SK-N-SH (cell line): ENCODE measurements at regions not wholly inside any gene's neighbourhood (a gene's known extent, or its start where the extent isn't known, plus 50 kb on each side); places are given as distances from the start of the nearest gene placed in this dataset.

Experiments
- CTCF ChIA-PET: fragments of 300-600, 350-600 bp; formaldehyde crosslinking; extraction: SDS; loops from one replicate; lab custom pipeline; 2021; lab: Yijun Ruan, JAX
- POLR2A ChIA-PET: fragments of 350-600 bp; sonication (Branson Sonifier 250); formaldehyde crosslinking; extraction: SDS; loops from one replicate; lab custom pipeline; 2020; ENCODE audit warnings: antibody characterized with exemption, inconsistent platforms; lab: Yijun Ruan, JAX
- DNase-seq: peaks from one replicate; pipeline ENCODE4 v3.0.0; 2012
- H2AFZ ChIP-seq: fragments of 200-600 bp; sonication (generic); 2 replicates; pipeline ENCODE4 v1.8.1; 2016; ENCODE audit warnings: antibody characterized with exemption, mild to moderate bottlenecking, low read depth
- H3F3A ChIP-seq: fragments of 200-600 bp; sonication (generic); replicated peaks from 2 replicates; pipeline ENCODE3; 2016; ENCODE audit warnings: antibody characterized with exemption, mild to moderate bottlenecking; ENCODE audit not compliant: insufficient read depth
- H3K27ac ChIP-seq, 2 experiments: fragments of 200-500 bp in 1 of 2; fragments of 200-600 bp in 1 of 2; sonication (Bioruptor generic) in 1 of 2; sonication (generic), shearing (Covaris generic) in 1 of 2; 2 replicates each; pipeline versions ENCODE4 v1.5.1 to v1.6.1; 2014 to 2016; ENCODE audit warnings: low read depth in 2 of 2, inconsistent platforms in 1 of 2, low read length in 1 of 2, mild to moderate bottlenecking in 1 of 2, mixed read lengths in 1 of 2
- H3K27me3 ChIP-seq: fragments of 200-600 bp; sonication (generic), shearing (Covaris generic); 2 replicates; pipeline ENCODE4 v1.6.1; 2016; ENCODE audit warnings: mixed run types; ENCODE audit not compliant: insufficient read depth
- H3K36me3 ChIP-seq, 2 experiments: fragments of 200-500 bp in 1 of 2; fragments of 200-600 bp in 1 of 2; sonication (Bioruptor generic) in 1 of 2; sonication (generic) in 1 of 2; replicated peaks in 1 of 2; 2 replicates each; pipeline versions ENCODE3 to v1.5.1; 2014 to 2016; ENCODE audit warnings: low read length in 1 of 2, mild to moderate bottlenecking in 1 of 2; ENCODE audit not compliant: insufficient read depth in 2 of 2, control insufficient read depth in 1 of 2
- H3K4me1 ChIP-seq, 2 experiments: fragments of 200-500 bp in 1 of 2; fragments of 200-600 bp in 1 of 2; sonication (Bioruptor generic) in 1 of 2; sonication (generic), shearing (Covaris generic) in 1 of 2; 2 replicates each; pipeline versions ENCODE4 v1.5.1 to v1.6.1; 2014 to 2016; ENCODE audit warnings: low read depth in 1 of 2, low read length in 1 of 2, mixed run types in 1 of 2; ENCODE audit not compliant: insufficient read depth in 2 of 2, control insufficient read depth in 1 of 2
- H3K4me2 ChIP-seq: fragments of 200-600 bp; sonication (generic), shearing (Covaris generic); 2 replicates; pipeline ENCODE4 v1.6.1; 2017; ENCODE audit warnings: mixed run types
- H3K4me3 ChIP-seq, 2 experiments: fragments of 200-500 bp in 1 of 2; fragments of 200-600 bp in 1 of 2; sonication (Bioruptor generic) in 1 of 2; sonication (generic), shearing (Covaris generic) in 1 of 2; 2 replicates each; pipeline versions ENCODE4 v1.5.1 to v1.8.1; 2014 to 2016; ENCODE audit warnings: low read depth in 2 of 2, inconsistent platforms in 1 of 2, low read length in 1 of 2, mild to moderate bottlenecking in 1 of 2, mixed read lengths in 1 of 2, moderate library complexity in 1 of 2
- H3K79me2 ChIP-seq: fragments of 200-600 bp; sonication (generic); 2 replicates; pipeline ENCODE4 v1.8.1; 2017; ENCODE audit warnings: mild to moderate bottlenecking; ENCODE audit not compliant: insufficient read depth
- H3K9ac ChIP-seq: fragments of 200-600 bp; sonication (generic); 2 replicates; pipeline ENCODE4 v1.6.1; 2017; ENCODE audit warnings: mixed run types
- H3K9me2 ChIP-seq: fragments of 200-600 bp; sonication (generic); 2 replicates; pipeline ENCODE4 v1.6.1; 2017; ENCODE audit warnings: mixed run types
- H3K9me3 ChIP-seq: fragments of 200-600 bp; sonication (generic); 2 replicates; pipeline ENCODE4 v1.6.1; 2017; ENCODE audit warnings: mixed run types, mild to moderate bottlenecking, moderate library complexity
- H4K20me1 ChIP-seq: fragments of 200-600 bp; sonication (generic); 2 replicates; pipeline ENCODE4 v1.6.1; 2017; ENCODE audit warnings: mild to moderate bottlenecking, mixed run types; ENCODE audit not compliant: insufficient read depth
- GATA2 ChIP-seq: sonication (generic); formaldehyde crosslinking; IDR thresholded peaks from 2 replicates; pipeline ENCODE4 v1.5.0; 2020; ENCODE audit warnings: mild to moderate bottlenecking, missing genetic modification reagents
- JUND ChIP-seq: IDR thresholded peaks from 2 replicates; pipeline ENCODE4 v1.4.0; 2012
- MXI1 ChIP-seq: IDR thresholded peaks from 2 replicates; pipeline ENCODE4 v1.6.1; 2012; ENCODE audit warnings: mild to moderate bottlenecking, low read depth, low read length, improper control_type of control experiment
- NFIC ChIP-seq: IDR thresholded peaks from 2 replicates; pipeline ENCODE4 v1.4.0; 2012; ENCODE audit warnings: borderline replicate concordance
- POLR2AphosphoS5 ChIP-seq: IDR thresholded peaks from 2 replicates; pipeline ENCODE4 v1.6.1; 2012; ENCODE audit warnings: low read depth, low read length
- RAD21 ChIP-seq: IDR thresholded peaks from 2 replicates; pipeline ENCODE4 v1.6.1; 2012; ENCODE audit warnings: mild to moderate bottlenecking, low read length
- RFX5 ChIP-seq: IDR thresholded peaks from 2 replicates; pipeline ENCODE4 v1.6.1; 2012; ENCODE audit warnings: mild to moderate bottlenecking, improper control_type of control experiment, low read length
- WGBS: methylation state at CpG from one replicate; pipeline ENCODE4 v1.1.6; 2017; ENCODE audit warnings: low lambda C conversion rate; 5-methylcytosine and 5-hydroxymethylcytosine counted together
- TF ChIP-seq, protein P1 (sequence below): IDR thresholded peaks from 2 replicates; pipeline ENCODE4; 2012
- TF ChIP-seq, protein P2 (sequence below): fragments of 200-600 bp; sonication (generic); IDR thresholded peaks from 2 replicates; pipeline ENCODE4 v1.6.1; 2017; ENCODE audit warnings: antibody characterized with exemption, mild to moderate bottlenecking, moderate library complexity
- TF ChIP-seq, protein P3 (sequence below): IDR thresholded peaks from 2 replicates; pipeline ENCODE4 v1.4.0; 2012; ENCODE audit warnings: low read depth
- TF ChIP-seq, protein P4 (sequence below): IDR thresholded peaks from 2 replicates; pipeline ENCODE4 v1.6.1; 2012; ENCODE audit warnings: mild to moderate bottlenecking, low read depth, low read length, moderate library complexity

DNA sequence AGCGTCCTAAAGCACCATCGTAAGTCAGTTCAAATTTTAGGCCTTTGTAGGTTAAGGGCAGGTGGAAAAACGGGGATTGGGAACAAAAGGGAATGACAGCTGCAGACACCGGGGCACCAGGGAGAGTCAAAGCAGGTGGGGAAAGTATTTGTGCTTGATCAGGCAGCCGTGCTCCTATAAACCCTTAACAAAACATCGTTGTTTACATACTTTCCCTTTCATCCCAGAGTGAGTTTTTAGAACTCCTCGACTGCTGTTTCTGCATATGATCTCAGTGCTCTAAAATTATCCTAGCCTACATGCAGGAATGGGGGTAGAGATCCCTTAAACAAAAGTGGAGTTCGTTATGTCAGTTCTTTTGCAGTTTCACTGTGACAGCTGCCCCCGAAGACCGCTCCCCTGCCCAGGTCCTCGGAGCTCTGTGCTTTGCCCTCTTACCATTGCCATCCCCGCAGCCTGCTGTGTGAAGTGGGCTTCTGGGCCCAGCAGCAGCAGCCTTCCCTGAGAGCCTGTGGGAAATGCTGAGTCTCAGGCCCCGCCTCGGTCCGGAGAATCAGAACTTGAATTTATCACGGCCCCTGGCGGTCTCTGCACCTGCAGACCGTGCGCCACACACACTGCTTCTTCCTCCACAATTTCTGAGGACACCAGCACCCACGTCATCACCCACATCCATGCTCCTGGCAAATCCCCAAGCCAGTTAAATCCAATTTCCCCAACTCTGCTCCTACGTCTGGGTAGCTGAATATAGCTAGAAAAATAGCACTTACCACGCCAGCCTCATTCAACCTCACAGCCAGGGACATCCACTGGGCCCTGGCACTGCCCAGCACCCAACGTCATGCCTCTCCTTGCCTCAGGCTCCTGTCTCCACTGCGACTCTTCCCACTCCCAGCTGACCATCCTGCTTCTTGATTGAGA lies 86.8 kb downstream of the NSUN2 start (continued):
- no peak for TF ChIP-seq MXI1
- no peak for TF ChIP-seq POLR2AphosphoS5
- no peak for TF ChIP-seq NFIC
- no peak for TF ChIP-seq RFX5
- TF ChIP-seq GATA2 (CRISPR knock-in tag): no peak
- TF ChIP-seq JUND: no peak

DNA sequence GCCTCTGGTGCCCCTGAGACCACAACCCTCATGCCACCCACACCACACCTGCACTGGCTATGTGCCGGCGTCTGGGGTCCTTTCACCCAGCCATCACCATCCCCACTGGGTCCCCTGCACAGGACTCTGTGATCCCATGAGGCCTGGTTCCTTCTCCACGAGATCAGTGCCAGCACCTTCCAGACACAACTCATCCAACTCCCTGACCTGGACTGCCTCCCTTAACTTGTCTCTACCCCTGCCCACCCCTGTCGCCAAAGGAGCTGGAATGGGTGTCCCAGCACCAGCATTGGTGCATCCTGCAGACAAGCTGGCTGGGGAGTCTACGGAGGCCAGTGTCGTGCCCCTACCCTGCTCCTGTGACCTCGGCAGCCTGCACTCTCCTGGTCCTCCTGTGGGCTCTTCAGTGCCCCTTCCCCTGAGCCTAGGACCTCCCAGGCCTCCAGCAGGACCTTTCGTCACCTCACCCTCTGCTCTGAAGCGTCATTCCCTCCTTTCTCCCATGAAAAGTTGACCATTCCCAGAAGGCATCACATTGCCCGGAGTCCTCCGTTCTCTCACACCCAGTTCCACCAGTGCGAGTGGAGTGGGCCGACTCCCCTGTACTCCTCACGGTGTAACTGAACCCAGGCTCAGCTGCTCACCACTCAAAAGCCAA lies 87.7 kb downstream of the NSUN2 start:
- no peaks in the 10 kb centered on the region for H4K20me1 ChIP-seq
- H2AFZ ChIP-seq: no peak overlapping the region
- POLR2A ChIA-PET: no interaction called here
- WGBS: 60% methylated on average over 12 of the region's 14 CpGs
- CTCF ChIA-PET: no interaction called here
- H3K9me2 ChIP-seq: no peaks in the 10 kb centered on the region
- H3K79me2 ChIP-seq: no peaks in the 10 kb centered on the region
- no peak overlapping the region for H3K4me3 ChIP-seq
- H3F3A ChIP-seq: no peaks in the 10 kb centered on the region
- H3K27me3 ChIP-seq: no peaks in the 10 kb centered on the region
- peaks cover 0 to 6% of the 10 kb centered on the region in 2 experiments; a peak in 1 of 4 replicates for H3K4me1 ChIP-seq
- H3K9me3 ChIP-seq: no peaks in the 10 kb centered on the region
- no peak overlapping the region for H3K4me2 ChIP-seq
- no peak overlapping the region for H3K9ac ChIP-seq
- H3K36me3 ChIP-seq: no peaks in the 10 kb centered on the region
- TF ChIP-seq, protein P1, sequence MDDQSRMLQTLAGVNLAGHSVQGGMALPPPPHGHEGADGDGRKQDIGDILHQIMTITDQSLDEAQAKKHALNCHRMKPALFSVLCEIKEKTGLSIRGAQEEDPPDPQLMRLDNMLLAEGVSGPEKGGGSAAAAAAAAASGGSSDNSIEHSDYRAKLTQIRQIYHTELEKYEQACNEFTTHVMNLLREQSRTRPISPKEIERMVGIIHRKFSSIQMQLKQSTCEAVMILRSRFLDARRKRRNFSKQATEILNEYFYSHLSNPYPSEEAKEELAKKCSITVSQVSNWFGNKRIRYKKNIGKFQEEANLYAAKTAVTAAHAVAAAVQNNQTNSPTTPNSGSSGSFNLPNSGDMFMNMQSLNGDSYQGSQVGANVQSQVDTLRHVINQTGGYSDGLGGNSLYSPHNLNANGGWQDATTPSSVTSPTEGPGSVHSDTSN: no peak
- TF ChIP-seq, protein P2, sequence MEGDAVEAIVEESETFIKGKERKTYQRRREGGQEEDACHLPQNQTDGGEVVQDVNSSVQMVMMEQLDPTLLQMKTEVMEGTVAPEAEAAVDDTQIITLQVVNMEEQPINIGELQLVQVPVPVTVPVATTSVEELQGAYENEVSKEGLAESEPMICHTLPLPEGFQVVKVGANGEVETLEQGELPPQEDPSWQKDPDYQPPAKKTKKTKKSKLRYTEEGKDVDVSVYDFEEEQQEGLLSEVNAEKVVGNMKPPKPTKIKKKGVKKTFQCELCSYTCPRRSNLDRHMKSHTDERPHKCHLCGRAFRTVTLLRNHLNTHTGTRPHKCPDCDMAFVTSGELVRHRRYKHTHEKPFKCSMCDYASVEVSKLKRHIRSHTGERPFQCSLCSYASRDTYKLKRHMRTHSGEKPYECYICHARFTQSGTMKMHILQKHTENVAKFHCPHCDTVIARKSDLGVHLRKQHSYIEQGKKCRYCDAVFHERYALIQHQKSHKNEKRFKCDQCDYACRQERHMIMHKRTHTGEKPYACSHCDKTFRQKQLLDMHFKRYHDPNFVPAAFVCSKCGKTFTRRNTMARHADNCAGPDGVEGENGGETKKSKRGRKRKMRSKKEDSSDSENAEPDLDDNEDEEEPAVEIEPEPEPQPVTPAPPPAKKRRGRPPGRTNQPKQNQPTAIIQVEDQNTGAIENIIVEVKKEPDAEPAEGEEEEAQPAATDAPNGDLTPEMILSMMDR: no peak
- TF ChIP-seq GATA2 (CRISPR knock-in tag) (no peak), MXI1 (no peak), RAD21 (no peak)
- TF ChIP-seq, protein P3, sequence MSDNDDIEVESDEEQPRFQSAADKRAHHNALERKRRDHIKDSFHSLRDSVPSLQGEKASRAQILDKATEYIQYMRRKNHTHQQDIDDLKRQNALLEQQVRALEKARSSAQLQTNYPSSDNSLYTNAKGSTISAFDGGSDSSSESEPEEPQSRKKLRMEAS: no peak
- TF ChIP-seq, protein P4, sequence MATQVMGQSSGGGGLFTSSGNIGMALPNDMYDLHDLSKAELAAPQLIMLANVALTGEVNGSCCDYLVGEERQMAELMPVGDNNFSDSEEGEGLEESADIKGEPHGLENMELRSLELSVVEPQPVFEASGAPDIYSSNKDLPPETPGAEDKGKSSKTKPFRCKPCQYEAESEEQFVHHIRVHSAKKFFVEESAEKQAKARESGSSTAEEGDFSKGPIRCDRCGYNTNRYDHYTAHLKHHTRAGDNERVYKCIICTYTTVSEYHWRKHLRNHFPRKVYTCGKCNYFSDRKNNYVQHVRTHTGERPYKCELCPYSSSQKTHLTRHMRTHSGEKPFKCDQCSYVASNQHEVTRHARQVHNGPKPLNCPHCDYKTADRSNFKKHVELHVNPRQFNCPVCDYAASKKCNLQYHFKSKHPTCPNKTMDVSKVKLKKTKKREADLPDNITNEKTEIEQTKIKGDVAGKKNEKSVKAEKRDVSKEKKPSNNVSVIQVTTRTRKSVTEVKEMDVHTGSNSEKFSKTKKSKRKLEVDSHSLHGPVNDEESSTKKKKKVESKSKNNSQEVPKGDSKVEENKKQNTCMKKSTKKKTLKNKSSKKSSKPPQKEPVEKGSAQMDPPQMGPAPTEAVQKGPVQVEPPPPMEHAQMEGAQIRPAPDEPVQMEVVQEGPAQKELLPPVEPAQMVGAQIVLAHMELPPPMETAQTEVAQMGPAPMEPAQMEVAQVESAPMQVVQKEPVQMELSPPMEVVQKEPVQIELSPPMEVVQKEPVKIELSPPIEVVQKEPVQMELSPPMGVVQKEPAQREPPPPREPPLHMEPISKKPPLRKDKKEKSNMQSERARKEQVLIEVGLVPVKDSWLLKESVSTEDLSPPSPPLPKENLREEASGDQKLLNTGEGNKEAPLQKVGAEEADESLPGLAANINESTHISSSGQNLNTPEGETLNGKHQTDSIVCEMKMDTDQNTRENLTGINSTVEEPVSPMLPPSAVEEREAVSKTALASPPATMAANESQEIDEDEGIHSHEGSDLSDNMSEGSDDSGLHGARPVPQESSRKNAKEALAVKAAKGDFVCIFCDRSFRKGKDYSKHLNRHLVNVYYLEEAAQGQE: no peak
- no peak overlapping the region for H3K27ac ChIP-seq
- no peak for DNase-seq
